CD14-positive monocyte (primary cell): ENCODE measurements at regions not wholly inside any gene's neighbourhood (a gene's known extent, or its start where the extent isn't known, plus 50 kb on each side); places are given as distances from the start of the nearest gene placed in this dataset.

Experiments used
- DNase-seq, 3 donors: peaks; one replicate each; pipeline ENCODE4 v3.0.0-alpha.2; 2011 to 2022
- H2AFZ ChIP-seq: 2 replicates; pipeline ENCODE4 v1.6.0; 2012; ENCODE audit warnings: mild to moderate bottlenecking, low read depth, low read length, inconsistent platforms; ENCODE audit not compliant: insufficient read depth, poor library complexity, severe bottlenecking
- H3K27ac ChIP-seq, 2 donors: 1 replicate in 1 of 2; 2 replicates in 1 of 2; pipeline ENCODE4 v1.5.1; 2012 to 2013; ENCODE audit warnings: low read length in 2 of 2, control low read depth in 1 of 2, inconsistent platforms in 1 of 2, low read depth in 1 of 2, mild to moderate bottlenecking in 1 of 2
- H3K27me3 ChIP-seq, 2 donors: one replicate each; pipeline versions ENCODE4 v1.6.0 to v1.6.1; 2011 to 2013; ENCODE audit warnings: low read length in 2 of 2; ENCODE audit not compliant: control insufficient read depth in 2 of 2, insufficient read depth in 2 of 2
- H3K36me3 ChIP-seq, 2 donors: replicated peaks in 1 of 2; 1 replicate in 1 of 2; 2 replicates in 1 of 2; pipeline versions ENCODE4 v1.5.1 to v1.6.1; 2012 to 2013; ENCODE audit warnings: low read length in 2 of 2, control low read depth in 1 of 2, inconsistent platforms in 1 of 2, mild to moderate bottlenecking in 1 of 2; ENCODE audit not compliant: insufficient read depth in 2 of 2, control insufficient read depth in 1 of 2
- H3K4me1 ChIP-seq, 2 donors: 1 replicate in 1 of 2; 2 replicates in 1 of 2; pipeline versions ENCODE4 v1.5.1 to v1.6.1; 2012 to 2013; ENCODE audit warnings: low read length in 2 of 2, control low read depth in 1 of 2, inconsistent platforms in 1 of 2, mild to moderate bottlenecking in 1 of 2, moderate library complexity in 1 of 2; ENCODE audit not compliant: insufficient read depth in 2 of 2, control insufficient read depth in 1 of 2
- H3K4me2 ChIP-seq: replicated peaks from 2 replicates; pipeline ENCODE3; 2012; ENCODE audit warnings: low read length, moderate library complexity, mild to moderate bottlenecking; ENCODE audit not compliant: poor library complexity, severe bottlenecking; ENCODE audit errors: extremely low read depth
- H3K4me3 ChIP-seq, 3 experiments: fragments of 200-600 bp in 1 of 3; sonication (generic) in 1 of 3; replicated peaks in 1 of 3; 1 replicate in 2 of 3; 2 replicates in 1 of 3; pipeline ENCODE4 v1.5.1; 2011 to 2013; ENCODE audit warnings: low read length in 3 of 3, mild to moderate bottlenecking in 3 of 3, control low read depth in 2 of 3, low read depth in 2 of 3, inconsistent platforms in 1 of 3, moderate library complexity in 1 of 3
- H3K79me2 ChIP-seq: 2 replicates; pipeline ENCODE4 v1.6.0; 2012; ENCODE audit warnings: mild to moderate bottlenecking, control low read depth, inconsistent platforms, low read length, moderate library complexity; ENCODE audit not compliant: insufficient read depth
- H3K9ac ChIP-seq: 2 replicates; pipeline ENCODE4 v1.6.0; 2017; ENCODE audit warnings: low read length, mild to moderate bottlenecking; ENCODE audit not compliant: insufficient read depth, poor library complexity, severe bottlenecking
- H3K9me3 ChIP-seq, 2 donors: replicated peaks in 1 of 2; 1 replicate in 1 of 2; 2 replicates in 1 of 2; pipeline versions ENCODE4 v1.5.1 to v1.6.1; 2012 to 2013; ENCODE audit warnings: low read length in 2 of 2, control low read depth in 1 of 2; ENCODE audit not compliant: control insufficient read depth in 1 of 2, insufficient read depth in 1 of 2
- H4K20me1 ChIP-seq: 2 replicates; pipeline ENCODE4 v1.6.0; 2012; ENCODE audit warnings: mild to moderate bottlenecking, low read length, control low read depth, moderate library complexity; ENCODE audit not compliant: insufficient read depth
- H3K27ac Mint-ChIP-seq, 7 donors: one replicate each; pipeline ENCODE4 v1.8.0; 2020; ENCODE audit warnings: mild to moderate bottlenecking in 7 of 7, mixed read lengths in 7 of 7, moderate library complexity in 6 of 7, inconsistent platforms in 2 of 7
- H3K27me3 Mint-ChIP-seq, 3 donors: one replicate each; pipeline ENCODE4 v1.8.0; 2021 to 2022; ENCODE audit warnings: low read depth in 3 of 3, mild to moderate bottlenecking in 3 of 3, mixed read lengths in 3 of 3, moderate library complexity in 3 of 3, inconsistent platforms in 1 of 3
- H3K36me3 Mint-ChIP-seq, 2 donors: one replicate each; pipeline ENCODE4 v1.8.0; 2020; ENCODE audit warnings: mixed read lengths in 2 of 2, inconsistent platforms in 1 of 2, mild to moderate bottlenecking in 1 of 2
- H3K4me1 Mint-ChIP-seq: one replicate; pipeline ENCODE4 v1.8.0; 2020; ENCODE audit warnings: mild to moderate bottlenecking, mixed read lengths
- H3K4me3 Mint-ChIP-seq, 2 donors: one replicate each; pipeline ENCODE4 v1.8.0; 2020; ENCODE audit warnings: mild to moderate bottlenecking in 2 of 2, mixed read lengths in 2 of 2, moderate library complexity in 1 of 2
- H3K9me3 Mint-ChIP-seq, 7 donors: one replicate each; pipeline ENCODE4 v1.8.0; 2020 to 2022; ENCODE audit warnings: mixed read lengths in 7 of 7, mild to moderate bottlenecking in 6 of 7, moderate library complexity in 6 of 7, inconsistent platforms in 2 of 7
- CTCF ChIP-seq: fragments of 200-600 bp; IDR thresholded peaks from one replicate; pipeline ENCODE4 v1.8.0; 2022; ENCODE audit warnings: antibody characterized with exemption, mild to moderate bottlenecking
- WGBS: methylation state at CpG from one replicate; pipeline ENCODE4 v1.1.5; 2013; ENCODE audit warnings: missing lambda C conversion rate; ENCODE audit not compliant: insufficient coverage; 5-methylcytosine and 5-hydroxymethylcytosine counted together
- intact Hi-C, 2 donors: fragments of 100-400 bp; cut with micrococcal nuclease; formaldehyde crosslinking; loops; one replicate each; pipeline versions ENCODE4 v1.15.0 to v1.15.1; 2023

GRCh38 chr21:20661745-20662422, 336.3 kb upstream of the NCAM2 start:
- Histone ChIP-seq H3K79me2 (no peaks in the 10 kb centered on the region), H3K4me1 (no peaks in the 10 kb centered on the region), H2AFZ (no peak overlapping the region), H3K4me2 (no peak overlapping the region), H3K4me3 (no peak overlapping the region), H4K20me1 (no peaks in the 10 kb centered on the region), H3K27ac (no peak overlapping the region), H3K36me3 (no peaks in the 10 kb centered on the region), H3K27me3 (no peaks in the 10 kb centered on the region), H3K9me3 (no peaks in the 10 kb centered on the region), H3K9ac (no peak overlapping the region)
- no peak for TF ChIP-seq CTCF
- Mint-ChIP-seq H3K4me3 (no peak overlapping the region), H3K27ac (no peak overlapping the region), H3K27me3 (peaks cover 0 to 1% (median 0%) of the 10 kb centered on the region in 3 donors), H3K9me3 (peaks cover 2 to 10% (median 7%) of the 10 kb centered on the region in 7 donors), H3K4me1 (no peaks in the 10 kb centered on the region), H3K36me3 (no peaks in the 10 kb centered on the region)
- no peak for DNase-seq
- intact Hi-C loops, result no loop called here

GRCh38 chr21:20662514-20662913, 335.7 kb upstream of the NCAM2 start:
- no peaks in the 10 kb centered on the region for H3K36me3 ChIP-seq
- Mint-ChIP-seq H3K27ac (no peak overlapping the region), H3K4me3 (no peak overlapping the region), H3K9me3 (peaks cover 2 to 14% (median 8%) of the 10 kb centered on the region in 7 donors), H3K4me1 (no peaks in the 10 kb centered on the region), H3K27me3 (peaks cover 0 to 1% (median 0%) of the 10 kb centered on the region in 3 donors), H3K36me3 (no peaks in the 10 kb centered on the region)
- intact Hi-C loops, result no loop called here
- H3K4me1 ChIP-seq, result no peaks in the 10 kb centered on the region
- H3K9me3 ChIP-seq, result no peaks in the 10 kb centered on the region
- H3K79me2 ChIP-seq, result no peaks in the 10 kb centered on the region
- no peaks in the 10 kb centered on the region for H3K27me3 ChIP-seq
- H3K9ac ChIP-seq, result no peak overlapping the region
- no peak for TF ChIP-seq CTCF
- WGBS, result 65% methylated on average over 2 of the region's 2 CpGs
- no peak overlapping the region for H2AFZ ChIP-seq
- no peaks in the 10 kb centered on the region for H4K20me1 ChIP-seq
- no peak overlapping the region for H3K4me2 ChIP-seq
- no peak overlapping the region for H3K27ac ChIP-seq
- no peak for DNase-seq
- no peak overlapping the region for H3K4me3 ChIP-seq
